ENCODE measurements at regions not wholly inside any gene's neighbourhood (a gene's known extent, or its start where the extent isn't known, plus 50 kb on each side); places are given as distances from the start of the nearest gene placed in this dataset.
"Not testable (repeated sequence)": the region's sequence is repeated elsewhere in the genome, so short reads cannot be mapped to it uniquely, and the experiment has no call there.

- not testable (repeated sequence) for DNase-seq (ENCODE audit: low read depth)
Observed at GRCh38 chr20:30295967-30296366, 961.5 kb upstream of the DEFB115 start.

- not testable (repeated sequence) for DNase-seq (ENCODE audit: low read depth)
Observed at GRCh38 chr20:30297878-30298595, 959.4 kb upstream of the DEFB115 start.

- not testable (repeated sequence) for DNase-seq (ENCODE audit: low read depth)
Observed at GRCh38 chr20:30300220-30300642, 957.2 kb upstream of the DEFB115 start.

GRCh38 chr20:30302786-30303185 is 954.7 kb upstream of the DEFB115 start:
- not testable (repeated sequence) for DNase-seq (ENCODE audit: low read depth)

GRCh38 chr20:30309938-30310337 is 947.5 kb upstream of the DEFB115 start:
- not testable (repeated sequence) for DNase-seq (ENCODE audit: low read depth)

GRCh38 chr20:30310385-30310784 is 947.1 kb upstream of the DEFB115 start:
- DNase-seq (ENCODE audit: low read depth), result not testable (repeated sequence)

GRCh38 chr20:30312220-30312619 is 945.2 kb upstream of the DEFB115 start:
- not testable (repeated sequence) for DNase-seq (ENCODE audit: low read depth)

- not testable (repeated sequence) for DNase-seq (ENCODE audit: low read depth)
Observed at GRCh38 chr20:30313660-30314059, 943.8 kb upstream of the DEFB115 start.

GRCh38 chr20:30316063-30316462 is 941.4 kb upstream of the DEFB115 start:
- not testable (repeated sequence) for DNase-seq (ENCODE audit: low read depth)

GRCh38 chr20:30316532-30317299 is 940.7 kb upstream of the DEFB115 start:
- not testable (repeated sequence) for DNase-seq (ENCODE audit: low read depth)

GRCh38 chr20:30333744-30334143 is 923.7 kb upstream of the DEFB115 start:
- not testable (repeated sequence) for DNase-seq (ENCODE audit: low read depth)

- not testable (repeated sequence) for DNase-seq (ENCODE audit: low read depth)
Observed at GRCh38 chr20:30337556-30337955, 919.9 kb upstream of the DEFB115 start.

- not testable (repeated sequence) for DNase-seq (ENCODE audit: low read depth)
Observed at GRCh38 chr20:30348932-30349331, 908.5 kb upstream of the DEFB115 start.

- DNase-seq (ENCODE audit: low read depth), result not testable (repeated sequence)
Observed at GRCh38 chr20:30356854-30357467, 900.5 kb upstream of the DEFB115 start.

GRCh38 chr20:30361756-30362155 is 895.7 kb upstream of the DEFB115 start:
- not testable (repeated sequence) for DNase-seq (ENCODE audit: low read depth)

- DNase-seq (ENCODE audit: low read depth), result not testable (repeated sequence)
Observed at GRCh38 chr20:30376430-30376766, 881.1 kb upstream of the DEFB115 start.

GRCh38 chr20:30376767-30377658 is 880.5 kb upstream of the DEFB115 start:
- DNase-seq (ENCODE audit: low read depth), result peak; percentile 85

- not testable (repeated sequence) for DNase-seq (ENCODE audit: low read depth)
Observed at GRCh38 chr20:30378317-30378716, 879.1 kb upstream of the DEFB115 start.

- DNase-seq (ENCODE audit: low read depth), result not testable (repeated sequence)
Observed at GRCh38 chr20:30378721-30379120, 878.7 kb upstream of the DEFB115 start.

- DNase-seq (ENCODE audit: low read depth), result not testable (repeated sequence)
Observed at GRCh38 chr20:30384841-30385240, 872.6 kb upstream of the DEFB115 start.

- not testable (repeated sequence) for DNase-seq (ENCODE audit: low read depth)
Observed at GRCh38 chr20:30386099-30386498, 871.4 kb upstream of the DEFB115 start.

GRCh38 chr20:30387823-30388222 is 869.6 kb upstream of the DEFB115 start:
- not testable (repeated sequence) for DNase-seq (ENCODE audit: low read depth)
